T-helper 1 cell treated with Interleukin-12 subunit alpha and Interleukin-12 subunit beta and Interleukin-4 antibody, amounts not matched to agents 30 μg/mL and 1 μg/mL, for 36 hours (primary cell): ENCODE measurements at regions not wholly inside any gene's neighbourhood (a gene's known extent, or its start where the extent isn't known, plus 50 kb on each side); places are given as distances from the start of the nearest gene placed in this dataset.
"Not testable (repeated sequence)": the region's sequence is repeated elsewhere in the genome, so short reads cannot be mapped to it uniquely, and the experiment has no call there.

Experiments used
- H3K27ac Mint-ChIP-seq: one replicate; pipeline ENCODE4 v1.8.0; 2021; ENCODE audit warnings: mild to moderate bottlenecking, mixed read lengths
- H3K27me3 Mint-ChIP-seq: one replicate; pipeline ENCODE4 v1.8.0; 2021; ENCODE audit warnings: low read depth, mixed read lengths
- H3K36me3 Mint-ChIP-seq: one replicate; pipeline ENCODE4 v1.8.0; 2021; ENCODE audit warnings: low read depth, mixed read lengths
- H3K4me1 Mint-ChIP-seq: one replicate; pipeline ENCODE4 v1.8.0; 2021; ENCODE audit warnings: low read depth, mixed read lengths
- H3K4me3 Mint-ChIP-seq: one replicate; pipeline ENCODE4 v1.8.0; 2021; ENCODE audit warnings: mild to moderate bottlenecking, moderate library complexity, mixed read lengths
- H3K9me3 Mint-ChIP-seq: one replicate; pipeline ENCODE4 v1.8.0; 2021; ENCODE audit warnings: mixed read lengths

GRCh38 chr14:37731094-37731493, 135.7 kb downstream of the TTC6 start:
- Mint-ChIP-seq H3K36me3 (no peaks in the 10 kb centered on the region), H3K9me3 (no peaks in the 10 kb centered on the region), H3K4me1 (no peaks in the 10 kb centered on the region), H3K4me3 (no peak overlapping the region), H3K27ac (no peak overlapping the region), H3K27me3 (no peaks in the 10 kb centered on the region)

- Mint-ChIP-seq H3K36me3 (no peaks in the 10 kb centered on the region), H3K4me1 (no peaks in the 10 kb centered on the region), H3K9me3 (no peaks in the 10 kb centered on the region), H3K27ac (no peak overlapping the region), H3K4me3 (no peak overlapping the region), H3K27me3 (no peaks in the 10 kb centered on the region)
These were observed 150.2 kb downstream of the TTC6 start for GRCh38 chr14:37745657-37746056.

GRCh38 chr14:37746140-37746832, 150.9 kb downstream of the TTC6 start:
- Mint-ChIP-seq H3K4me3 (no peak overlapping the region), H3K9me3 (no peaks in the 10 kb centered on the region), H3K4me1 (no peaks in the 10 kb centered on the region), H3K36me3 (no peaks in the 10 kb centered on the region), H3K27me3 (no peaks in the 10 kb centered on the region), H3K27ac (no peak overlapping the region)

GRCh38 chr14:37753459-37753858, 158.0 kb downstream of the TTC6 start:
- no peak overlapping the region for H3K4me3 Mint-ChIP-seq
- no peak overlapping the region for H3K27ac Mint-ChIP-seq
- no peaks in the 10 kb centered on the region for H3K4me1 Mint-ChIP-seq
- no peaks in the 10 kb centered on the region for H3K27me3 Mint-ChIP-seq
- H3K9me3 Mint-ChIP-seq = peaks cover 13% of the 10 kb centered on the region
- peaks cover 1% of the 10 kb centered on the region for H3K36me3 Mint-ChIP-seq

- H3K27ac Mint-ChIP-seq, H3K4me1 Mint-ChIP-seq, H3K27me3 Mint-ChIP-seq, H3K36me3 Mint-ChIP-seq, H3K4me3 Mint-ChIP-seq: not testable (repeated sequence)
- peaks cover 15% of the 10 kb centered on the region for H3K9me3 Mint-ChIP-seq
These were observed 164.8 kb downstream of the TTC6 start for GRCh38 chr14:37760275-37760674.

GRCh38 chr14:37763266-37763665, 167.8 kb downstream of the TTC6 start:
- Mint-ChIP-seq H3K4me3 (no peak overlapping the region), H3K4me1 (no peaks in the 10 kb centered on the region), H3K9me3 (peaks cover 15% of the 10 kb centered on the region)

GRCh38 chr14:37772283-37772682, 176.9 kb downstream of the TTC6 start:
- not testable (repeated sequence) for H3K27me3 Mint-ChIP-seq
- H3K9me3 Mint-ChIP-seq = peaks cover 28% of the 10 kb centered on the region

More at GRCh38 chr14:37763266-37763665, 167.8 kb downstream of the TTC6 start:
- no peaks in the 10 kb centered on the region for H3K27me3 Mint-ChIP-seq
- H3K27ac Mint-ChIP-seq = no peak overlapping the region
- H3K36me3 Mint-ChIP-seq = no peaks in the 10 kb centered on the region

GRCh38 chr14:37776791-37777499, 181.5 kb downstream of the TTC6 start:
- Mint-ChIP-seq H3K36me3 (no peaks in the 10 kb centered on the region), H3K9me3 (peaks cover 43% of the 10 kb centered on the region), H3K27ac (no peak overlapping the region), H3K4me3 (no peak overlapping the region), H3K4me1 (no peaks in the 10 kb centered on the region), H3K27me3 (no peaks in the 10 kb centered on the region)

More at GRCh38 chr14:37772283-37772682, 176.9 kb downstream of the TTC6 start:
- not testable (repeated sequence) for H3K27ac Mint-ChIP-seq, H3K4me3 Mint-ChIP-seq, H3K36me3 Mint-ChIP-seq, H3K4me1 Mint-ChIP-seq

- no peak overlapping the region for H3K4me3 Mint-ChIP-seq
- H3K4me1 Mint-ChIP-seq = no peaks in the 10 kb centered on the region
- no peak overlapping the region for H3K27ac Mint-ChIP-seq
- peaks cover 38% of the 10 kb centered on the region for H3K9me3 Mint-ChIP-seq
- no peaks in the 10 kb centered on the region for H3K36me3 Mint-ChIP-seq
- H3K27me3 Mint-ChIP-seq = no peaks in the 10 kb centered on the region
These were observed 182.9 kb downstream of the TTC6 start for GRCh38 chr14:37778135-37778943.

GRCh38 chr14:37779480-37779879, 184.1 kb downstream of the TTC6 start:
- peaks cover 36% of the 10 kb centered on the region for H3K9me3 Mint-ChIP-seq
- H3K36me3 Mint-ChIP-seq = no peaks in the 10 kb centered on the region
- H3K4me1 Mint-ChIP-seq = no peaks in the 10 kb centered on the region
- no peak overlapping the region for H3K27ac Mint-ChIP-seq
- no peaks in the 10 kb centered on the region for H3K27me3 Mint-ChIP-seq
- H3K4me3 Mint-ChIP-seq = no peak overlapping the region

GRCh38 chr14:37780731-37781130, 185.3 kb downstream of the TTC6 start:
- not testable (repeated sequence) for H3K27ac Mint-ChIP-seq, H3K4me1 Mint-ChIP-seq, H3K27me3 Mint-ChIP-seq, H3K36me3 Mint-ChIP-seq, H3K4me3 Mint-ChIP-seq
- peaks cover 27% of the 10 kb centered on the region for H3K9me3 Mint-ChIP-seq

GRCh38 chr14:37784203-37784826, 188.9 kb downstream of the TTC6 start:
- not testable (repeated sequence) for H3K36me3 Mint-ChIP-seq, H3K9me3 Mint-ChIP-seq, H3K4me3 Mint-ChIP-seq, H3K27me3 Mint-ChIP-seq, H3K4me1 Mint-ChIP-seq, H3K27ac Mint-ChIP-seq

- H3K4me1 Mint-ChIP-seq, H3K27ac Mint-ChIP-seq, H3K4me3 Mint-ChIP-seq, H3K36me3 Mint-ChIP-seq, H3K9me3 Mint-ChIP-seq, H3K27me3 Mint-ChIP-seq: not testable (repeated sequence)
These were observed 189.4 kb downstream of the TTC6 start for GRCh38 chr14:37784827-37785223.

GRCh38 chr14:37785298-37785697, 189.9 kb downstream of the TTC6 start:
- not testable (repeated sequence) for H3K4me1 Mint-ChIP-seq, H3K27ac Mint-ChIP-seq, H3K9me3 Mint-ChIP-seq

More at GRCh38 chr14:37785298-37785697, 189.9 kb downstream of the TTC6 start:
- not testable (repeated sequence) for H3K27me3 Mint-ChIP-seq, H3K4me3 Mint-ChIP-seq, H3K36me3 Mint-ChIP-seq
